ENCODE measurements at regions not wholly inside any gene's neighbourhood (a gene's known extent, or its start where the extent isn't known, plus 50 kb on each side); places are given as distances from the start of the nearest gene placed in this dataset.

GRCh38 chr2:77939370-77939769, 417.2 kb upstream of the LRRTM4 start:
- ChIA-PET POLR2A (no interaction called here), CTCF (no interaction called here)
- TF ChIP-seq CTCF (IDR thresholded peaks at IDR 0.05; ENCODE audit: insufficient read depth, low read length, missing control alignments): no peak
- no peak overlapping the region for H3K4me3 ChIP-seq (ENCODE audit: low read depth, low read length)
- no peak for DNase-seq (ENCODE audit: low read depth, low spot score)

- TF ChIP-seq CTCF (IDR thresholded peaks at IDR 0.05; ENCODE audit: insufficient read depth, low read length, missing control alignments): no peak
- no peak overlapping the region for H3K4me3 ChIP-seq (ENCODE audit: low read depth, low read length)
- no peak for DNase-seq (ENCODE audit: low read depth, low spot score)
- ChIA-PET POLR2A (no interaction called here), CTCF (no interaction called here)
Measured at GRCh38 chr2:77939801-77940200, 417.6 kb upstream of the LRRTM4 start.

- ChIA-PET CTCF (no interaction called here), POLR2A (no interaction called here)
- DNase-seq (ENCODE audit: low read depth, low spot score): no peak
- no peak for TF ChIP-seq CTCF (IDR thresholded peaks at IDR 0.05; ENCODE audit: insufficient read depth, low read length, missing control alignments)
- H3K4me3 ChIP-seq (ENCODE audit: low read depth, low read length): no peak overlapping the region
Measured at GRCh38 chr2:77954931-77955330, 432.8 kb upstream of the LRRTM4 start.

- ChIA-PET CTCF (no interaction called here), POLR2A (no interaction called here)
- DNase-seq (ENCODE audit: low read depth, low spot score): no peak
- no peak for TF ChIP-seq CTCF (IDR thresholded peaks at IDR 0.05; ENCODE audit: insufficient read depth, low read length, missing control alignments)
- H3K4me3 ChIP-seq (ENCODE audit: low read depth, low read length): no peak overlapping the region
Measured at GRCh38 chr2:77962943-77963342, 440.8 kb upstream of the LRRTM4 start.

- TF ChIP-seq CTCF (IDR thresholded peaks at IDR 0.05; ENCODE audit: insufficient read depth, low read length, missing control alignments): no peak
- CTCF ChIA-PET: no interaction called here
- DNase-seq (ENCODE audit: low read depth, low spot score): no peak
- H3K4me3 ChIP-seq (ENCODE audit: low read depth, low read length): no peak overlapping the region
- POLR2A ChIA-PET: no interaction called here
Measured at GRCh38 chr2:77977471-77978063, 455.4 kb upstream of the LRRTM4 start.

- TF ChIP-seq CTCF (IDR thresholded peaks at IDR 0.05; ENCODE audit: insufficient read depth, low read length, missing control alignments): no peak
- DNase-seq (ENCODE audit: low read depth, low spot score): no peak
- no peak overlapping the region for H3K4me3 ChIP-seq (ENCODE audit: low read depth, low read length)
- CTCF ChIA-PET: no interaction called here
- POLR2A ChIA-PET: no interaction called here
Measured at GRCh38 chr2:77995161-77995560, 473.0 kb upstream of the LRRTM4 start.
